IMR-90 (cell line): ENCODE measurements at regions not wholly inside any gene's neighbourhood (a gene's known extent, or its start where the extent isn't known, plus 50 kb on each side); places are given as distances from the start of the nearest gene placed in this dataset.

Experiments
- ATAC-seq: fragments of 200-7000 bp; cut with Tn5 transposase; 2 replicates; pipeline ENCODE4 v1.9.1; 2020; ENCODE audit warnings: low read depth, mild to moderate bottlenecking, moderate library complexity
- BruUV-seq: library from RNA; stranded (reverse); fragments of 400-500 nt; replicated peaks from 2 replicates; lab custom pipeline; 2021; lab: Mats Ljungman, UMichigan
- CTCF ChIA-PET: fragments of 300-600 bp; formaldehyde crosslinking; extraction: SDS; loops from one replicate; lab custom pipeline; 2021; ENCODE audit warnings: antibody characterized with exemption; lab: Yijun Ruan, JAX
- POLR2A ChIA-PET: fragments of 300-600 bp; sonication (Branson Sonifier 250); formaldehyde crosslinking; loops from one replicate; lab custom pipeline; 2022; ENCODE audit warnings: antibody characterized with exemption; ENCODE audit not compliant: unreplicated experiment; lab: Charles Lee
- DNase-seq: peaks from one replicate; pipeline ENCODE4 v3.0.0; 2013
- H2AFZ ChIP-seq: replicated peaks from 2 replicates; pipeline ENCODE3; 2013; ENCODE audit warnings: low read length, mild to moderate bottlenecking; ENCODE audit not compliant: poor library complexity
- H2AK5ac ChIP-seq: 2 replicates; pipeline ENCODE4 v1.6.1; 2013; ENCODE audit warnings: low read depth, low read length, inconsistent platforms
- H2AK9ac ChIP-seq: replicated peaks from 2 replicates; pipeline ENCODE3; 2013; ENCODE audit warnings: mild to moderate bottlenecking, low read depth, low read length, moderate library complexity; ENCODE audit not compliant: poor library complexity
- H2BK120ac ChIP-seq: 2 replicates; pipeline ENCODE4 v1.6.1; 2013; ENCODE audit warnings: low read depth, low read length, inconsistent platforms
- H2BK15ac ChIP-seq: 3 replicates; pipeline ENCODE4 v1.6.1; 2013; ENCODE audit warnings: low read depth, low read length, inconsistent platforms
- H2BK20ac ChIP-seq: 2 replicates; pipeline ENCODE4 v1.6.1; 2013; ENCODE audit warnings: low read depth, mild to moderate bottlenecking, inconsistent platforms, low read length, moderate library complexity
- H2BK5ac ChIP-seq: 2 replicates; pipeline ENCODE4 v1.6.1; 2013; ENCODE audit warnings: mild to moderate bottlenecking, low read depth, low read length, inconsistent platforms; ENCODE audit not compliant: poor library complexity, severe bottlenecking
- H3K14ac ChIP-seq: replicated peaks from 2 replicates; pipeline ENCODE4 v1.6.1; 2013; ENCODE audit warnings: low read depth, low read length, inconsistent platforms
- H3K18ac ChIP-seq: 2 replicates; pipeline ENCODE4 v1.6.1; 2013; ENCODE audit warnings: low read depth, low read length, control low read depth
- H3K23ac ChIP-seq: 2 replicates; pipeline ENCODE4 v1.6.1; 2013; ENCODE audit warnings: low read depth, low read length, inconsistent platforms
- H3K27ac ChIP-seq: 2 replicates; pipeline ENCODE4 v1.5.1; 2013; ENCODE audit warnings: mild to moderate bottlenecking, control low read depth, low read length; ENCODE audit not compliant: insufficient read depth
- H3K27me3 ChIP-seq: 2 replicates; pipeline ENCODE4 v1.6.1; 2013; ENCODE audit warnings: low read length; ENCODE audit not compliant: control insufficient read depth, insufficient read depth
- H3K36me3 ChIP-seq: 2 replicates; pipeline ENCODE4 v1.6.1; 2013; ENCODE audit warnings: low read length, mixed read lengths; ENCODE audit not compliant: control insufficient read depth, insufficient read depth
- H3K4ac ChIP-seq: 2 replicates; pipeline ENCODE4 v1.6.1; 2013; ENCODE audit warnings: low read depth, low read length, inconsistent platforms
- H3K4me1 ChIP-seq: 2 replicates; pipeline ENCODE4 v1.6.1; 2013; ENCODE audit warnings: low read length, mixed read lengths; ENCODE audit not compliant: control insufficient read depth, insufficient read depth
- H3K4me2 ChIP-seq: 2 replicates; pipeline ENCODE4 v1.6.1; 2013; ENCODE audit warnings: low read depth, mild to moderate bottlenecking, control low read depth, low read length, moderate library complexity
- H3K4me3 ChIP-seq: 2 replicates; pipeline ENCODE4 v1.5.1; 2013; ENCODE audit warnings: low read depth, mild to moderate bottlenecking, control low read depth, low read length, moderate library complexity; ENCODE audit not compliant: insufficient read depth
- H3K56ac ChIP-seq: 2 replicates; pipeline ENCODE4 v1.6.1; 2013; ENCODE audit warnings: low read length, inconsistent platforms; ENCODE audit not compliant: insufficient read depth; ENCODE audit errors: extremely low read depth
- H3K79me1 ChIP-seq, 2 experiments: 2 replicates each; pipeline ENCODE4 v1.6.1; 2013; ENCODE audit warnings: low read length in 2 of 2, inconsistent platforms in 1 of 2, low read depth in 1 of 2
- H3K9ac ChIP-seq: 2 replicates; pipeline ENCODE4 v1.6.1; 2013; ENCODE audit warnings: low read depth, low read length, control low read depth
- H3K9me1 ChIP-seq: 2 replicates; pipeline ENCODE4 v1.6.1; 2013; ENCODE audit warnings: low read length, inconsistent platforms; ENCODE audit not compliant: insufficient read depth
- H3K9me3 ChIP-seq: 2 replicates; pipeline ENCODE4 v1.6.1; 2013; ENCODE audit warnings: low read length; ENCODE audit not compliant: control insufficient read depth, insufficient read depth
- H4K20me1 ChIP-seq: 2 replicates; pipeline ENCODE4 v1.6.1; 2013; ENCODE audit warnings: low read length, inconsistent platforms; ENCODE audit not compliant: insufficient read depth
- H4K5ac ChIP-seq: 2 replicates; pipeline ENCODE4 v1.6.1; 2013; ENCODE audit warnings: mild to moderate bottlenecking, low read depth, low read length, control low read depth
- H4K8ac ChIP-seq, 2 experiments: 2 replicates each; pipeline ENCODE4 v1.6.1; 2013; ENCODE audit warnings: low read depth in 2 of 2, low read length in 2 of 2, control low read depth in 1 of 2, inconsistent platforms in 1 of 2
- H4K91ac ChIP-seq: 2 replicates; pipeline ENCODE4 v1.6.1; 2013; ENCODE audit warnings: low read depth, low read length, inconsistent platforms; ENCODE audit not compliant: insufficient read depth
- FOS ChIP-seq: fragments of 150-350 bp; IDR thresholded peaks from 2 replicates; pipeline ENCODE4 v1.6.1; 2016; ENCODE audit warnings: low read depth, low read length
- POLR2A ChIP-seq: IDR thresholded peaks from 2 replicates; pipeline ENCODE4 v1.6.1; 2012; ENCODE audit warnings: mild to moderate bottlenecking, low read depth, low read length
- SMC3 ChIP-seq: fragments of 150-350 bp; IDR thresholded peaks from 2 replicates; pipeline ENCODE4 v1.6.1; 2016; ENCODE audit warnings: low read depth, mild to moderate bottlenecking, antibody characterized with exemption, low read length, moderate library complexity
- dilution Hi-C: fragments of 300-500 bp; cut with HindIII; formaldehyde crosslinking; loops from one replicate; pipeline ENCODE4 v1.14.3; 2018; ENCODE audit warnings: low sequenced_read_pairs; ENCODE audit not compliant: unreplicated experiment
- in situ Hi-C: fragments of 300-500 bp; cut with MboI; formaldehyde crosslinking; loops from 3 replicates; pipeline ENCODE4 v1.14.3; 2019; ENCODE audit warnings: low sequenced_read_pairs, inconsistent platforms, mixed read lengths
- intact Hi-C: fragments of 100-400 bp; cut with micrococcal nuclease; formaldehyde crosslinking; loops from 2 replicates; pipeline ENCODE4 v1.10.0; 2022
- TF ChIP-seq, protein P1 (sequence below): fragments of 150-350 bp; IDR thresholded peaks from 2 replicates; pipeline ENCODE4 v1.6.1; 2016; ENCODE audit warnings: low read depth, mild to moderate bottlenecking, low read length, moderate library complexity, borderline replicate concordance

DNA sequence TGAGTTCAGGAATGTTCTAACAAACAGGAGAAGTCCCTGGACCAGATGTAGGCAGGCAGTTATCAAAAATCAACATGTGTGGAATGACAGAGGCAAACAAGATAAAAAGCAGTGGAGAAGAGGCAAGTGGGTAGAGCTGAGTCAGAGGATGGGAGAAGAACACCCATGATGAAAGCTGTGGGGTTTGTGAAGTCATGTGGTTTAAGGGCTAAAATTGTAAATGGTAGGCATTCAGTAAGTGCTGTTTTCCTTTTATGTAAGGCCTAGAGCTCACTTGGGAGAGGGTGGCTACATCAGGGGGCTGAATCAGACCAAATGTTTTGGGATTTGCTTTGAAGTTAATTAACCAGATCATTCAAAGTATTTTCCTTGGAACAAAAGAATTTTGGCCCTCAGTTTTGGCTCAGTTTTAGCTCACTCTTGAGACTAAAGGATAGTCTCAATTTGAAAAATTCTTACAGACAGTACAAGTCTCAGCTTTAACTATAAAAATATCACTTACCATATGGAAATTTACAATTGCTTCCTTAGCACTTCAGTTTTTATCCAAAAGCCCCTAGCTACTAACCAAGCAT, 114.5 kb upstream of the PCDH7 start:
- Histone ChIP-seq H3K27ac (no peak overlapping the region), H2AK5ac (no peak overlapping the region), H2AFZ (no peak overlapping the region), H4K91ac (no peak overlapping the region), H2BK120ac (no peak overlapping the region), H3K4me3 (no peak overlapping the region), H3K23ac (no peak overlapping the region), H3K14ac (no peak overlapping the region), H4K20me1 (no peaks in the 10 kb centered on the region), H3K9ac (no peak overlapping the region), H3K79me1 (no peaks in the 10 kb centered on the region), H3K9me1 (no peaks in the 10 kb centered on the region), H3K27me3 (no peaks in the 10 kb centered on the region), H3K56ac (no peak overlapping the region), H3K36me3 (no peaks in the 10 kb centered on the region), H2BK20ac (no peak overlapping the region), H2BK5ac (no peak overlapping the region), H2AK9ac (no peak overlapping the region), H3K4me2 (no peak overlapping the region), H3K4me1 (no peaks in the 10 kb centered on the region), H4K8ac (no peak overlapping the region), H2BK15ac (no peak overlapping the region), H4K5ac (no peak overlapping the region), H3K18ac (no peak overlapping the region), H3K9me3 (no peaks in the 10 kb centered on the region), H3K4ac (no peak overlapping the region)
- ChIA-PET POLR2A (no interaction called here), CTCF (no interaction called here)
- no TSS peak for BruUV-seq
- intact Hi-C loops (no loop called here), in situ Hi-C loops (no loop called here), dilution Hi-C loops (no loop called here)
- DNase-seq, result no peak
- ATAC-seq, result no peak
- TF ChIP-seq SMC3 (no peak), POLR2A (no peak), FOS (no peak)
- TF ChIP-seq, protein P1, sequence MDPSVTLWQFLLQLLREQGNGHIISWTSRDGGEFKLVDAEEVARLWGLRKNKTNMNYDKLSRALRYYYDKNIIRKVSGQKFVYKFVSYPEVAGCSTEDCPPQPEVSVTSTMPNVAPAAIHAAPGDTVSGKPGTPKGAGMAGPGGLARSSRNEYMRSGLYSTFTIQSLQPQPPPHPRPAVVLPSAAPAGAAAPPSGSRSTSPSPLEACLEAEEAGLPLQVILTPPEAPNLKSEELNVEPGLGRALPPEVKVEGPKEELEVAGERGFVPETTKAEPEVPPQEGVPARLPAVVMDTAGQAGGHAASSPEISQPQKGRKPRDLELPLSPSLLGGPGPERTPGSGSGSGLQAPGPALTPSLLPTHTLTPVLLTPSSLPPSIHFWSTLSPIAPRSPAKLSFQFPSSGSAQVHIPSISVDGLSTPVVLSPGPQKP, result no peak
